DOHH2 (cell line): ENCODE measurements at regions not wholly inside any gene's neighbourhood (a gene's known extent, or its start where the extent isn't known, plus 50 kb on each side); places are given as distances from the start of the nearest gene placed in this dataset.

Experiments used
- H3F3A ChIP-seq: fragments of 200-600 bp; sonication (generic), shearing (Covaris generic); 2 replicates; pipeline ENCODE4 v1.6.0; 2016; ENCODE audit warnings: antibody characterized with exemption, mild to moderate bottlenecking; ENCODE audit not compliant: control insufficient read depth, insufficient read depth
- H3K27ac ChIP-seq: fragments of 200-600 bp; sonication (generic); 2 replicates; pipeline ENCODE4 v1.5.1; 2014; ENCODE audit warnings: low read depth, mild to moderate bottlenecking, low read length, moderate library complexity
- H3K27me3 ChIP-seq: fragments of 200-600 bp; sonication (generic); 2 replicates; pipeline ENCODE4 v1.6.1; 2014; ENCODE audit warnings: mild to moderate bottlenecking, low read length, mixed read lengths; ENCODE audit not compliant: control insufficient read depth
- H3K36me3 ChIP-seq: fragments of 200-600 bp; sonication (generic); 2 replicates; pipeline ENCODE4 v1.6.1; 2014; ENCODE audit warnings: mild to moderate bottlenecking, low read length, moderate library complexity, mixed read lengths; ENCODE audit not compliant: control insufficient read depth
- H3K4me1 ChIP-seq: fragments of 200-600 bp; sonication (generic); 2 replicates; pipeline ENCODE4 v1.6.1; 2014; ENCODE audit warnings: mild to moderate bottlenecking, low read length, mixed read lengths; ENCODE audit not compliant: control insufficient read depth
- H3K4me2 ChIP-seq: fragments of 200-600 bp; sonication (generic); 2 replicates; pipeline ENCODE4 v1.6.0; 2014; ENCODE audit warnings: mild to moderate bottlenecking, low read length, moderate library complexity
- H3K4me3 ChIP-seq: fragments of 200-600 bp; sonication (generic); 2 replicates; pipeline ENCODE4 v1.5.1; 2014; ENCODE audit warnings: mild to moderate bottlenecking, low read length, mixed read lengths
- H3K79me2 ChIP-seq: fragments of 200-600 bp; sonication (generic); 2 replicates; pipeline ENCODE4 v1.6.1; 2014; ENCODE audit warnings: mild to moderate bottlenecking, low read length, mixed read lengths; ENCODE audit not compliant: control insufficient read depth
- H3K9me2 ChIP-seq: fragments of 200-600 bp; sonication (generic); replicated peaks from 2 replicates; pipeline ENCODE4 v1.6.1; 2014; ENCODE audit warnings: mild to moderate bottlenecking, low read length, mixed read lengths; ENCODE audit not compliant: control insufficient read depth
- H3K9me3 ChIP-seq: fragments of 200-600 bp; sonication (generic); 2 replicates; pipeline ENCODE4 v1.6.1; 2014; ENCODE audit warnings: antibody characterized with exemption, low read length, mixed read lengths; ENCODE audit not compliant: control insufficient read depth, insufficient read depth
- H4K20me1 ChIP-seq: fragments of 200-600 bp; sonication (generic); 2 replicates; pipeline ENCODE4 v1.6.0; 2014; ENCODE audit warnings: low read depth, mild to moderate bottlenecking, antibody characterized with exemption, low read length, moderate library complexity; ENCODE audit not compliant: control insufficient read depth, insufficient read depth
- CTCF ChIP-seq: fragments of 200-600 bp; sonication (generic); IDR thresholded peaks from one replicate; pipeline ENCODE4 v1.5.1; 2014; ENCODE audit warnings: antibody characterized with exemption, mild to moderate bottlenecking, low read depth, low read length; ENCODE audit not compliant: poor library complexity, severe bottlenecking
- EZH2phosphoT487 ChIP-seq: fragments of 200-600 bp; sonication (generic); IDR thresholded peaks from 2 replicates; pipeline ENCODE4 v1.6.1; 2017; ENCODE audit warnings: borderline replicate concordance, mild to moderate bottlenecking, antibody characterized with exemption, low read length, moderate library complexity, mixed read lengths

GRCh38 chr4:26028133-26028792, 114.2 kb downstream of the SMIM20 start:
- Histone ChIP-seq H3K4me3 (no peak overlapping the region), H3K27me3 (peaks cover 18% of the 10 kb centered on the region), H3K36me3 (no peaks in the 10 kb centered on the region), H3K27ac (no peak overlapping the region), H3K9me3 (no peaks in the 10 kb centered on the region), H3F3A (no peaks in the 10 kb centered on the region), H3K9me2 (no peaks in the 10 kb centered on the region), H4K20me1 (no peaks in the 10 kb centered on the region), H3K4me2 (peak overlapping the region; percentile 29; the same call in 1 of the 2 replicates), H3K79me2 (no peaks in the 10 kb centered on the region), H3K4me1 (no peaks in the 10 kb centered on the region)
- TF ChIP-seq CTCF (no peak), EZH2phosphoT487 (no peak)

GRCh38 chr4:26028793-26029567, 115.0 kb downstream of the SMIM20 start:
- no peaks in the 10 kb centered on the region for H3F3A ChIP-seq
- no peaks in the 10 kb centered on the region for H3K9me3 ChIP-seq
- H3K9me2 ChIP-seq = no peaks in the 10 kb centered on the region
- no peaks in the 10 kb centered on the region for H3K4me1 ChIP-seq
- peaks cover 14% of the 10 kb centered on the region for H3K27me3 ChIP-seq
- no peak overlapping the region for H3K4me3 ChIP-seq
- no peaks in the 10 kb centered on the region for H4K20me1 ChIP-seq
- no peaks in the 10 kb centered on the region for H3K79me2 ChIP-seq
- no peak overlapping the region for H3K27ac ChIP-seq
- H3K36me3 ChIP-seq = no peaks in the 10 kb centered on the region
- H3K4me2 ChIP-seq = peak overlapping the region; percentile 29; the same call in 1 of the 2 replicates
- no peak for TF ChIP-seq EZH2phosphoT487
- TF ChIP-seq CTCF = peak; percentile 61

- Histone ChIP-seq H3K4me2 (no peak overlapping the region), H3F3A (no peaks in the 10 kb centered on the region), H3K9me2 (no peaks in the 10 kb centered on the region), H3K36me3 (no peaks in the 10 kb centered on the region), H3K9me3 (no peaks in the 10 kb centered on the region), H3K79me2 (no peaks in the 10 kb centered on the region), H3K27ac (no peak overlapping the region), H3K4me1 (no peaks in the 10 kb centered on the region), H3K4me3 (no peak overlapping the region), H4K20me1 (no peaks in the 10 kb centered on the region), H3K27me3 (peaks cover 14% of the 10 kb centered on the region)
- TF ChIP-seq EZH2phosphoT487 = no peak
Observed at GRCh38 chr4:26029568-26030131, 115.6 kb downstream of the SMIM20 start.

GRCh38 chr4:26030260-26030667, 116.2 kb downstream of the SMIM20 start:
- no peaks in the 10 kb centered on the region for H3K79me2 ChIP-seq
- H3K9me2 ChIP-seq = no peaks in the 10 kb centered on the region
- TF ChIP-seq EZH2phosphoT487 = no peak
- TF ChIP-seq CTCF = no peak
- H3K9me3 ChIP-seq = no peaks in the 10 kb centered on the region
- H3F3A ChIP-seq = no peaks in the 10 kb centered on the region
- peaks cover 14% of the 10 kb centered on the region for H3K27me3 ChIP-seq
- no peaks in the 10 kb centered on the region for H3K36me3 ChIP-seq
- H3K27ac ChIP-seq = no peak overlapping the region
- no peaks in the 10 kb centered on the region for H4K20me1 ChIP-seq
- no peaks in the 10 kb centered on the region for H3K4me1 ChIP-seq
- no peak overlapping the region for H3K4me3 ChIP-seq
- no peak overlapping the region for H3K4me2 ChIP-seq
